Kidney capillary endothelial cell (primary cell): ENCODE measurements at regions not wholly inside any gene's neighbourhood (a gene's known extent, or its start where the extent isn't known, plus 50 kb on each side); places are given as distances from the start of the nearest gene placed in this dataset.
"Not testable (repeated sequence)": the region's sequence is repeated elsewhere in the genome, so short reads cannot be mapped to it uniquely, and the experiment has no call there.

ENCODE experiments used
- DNase-seq: peaks from one replicate; pipeline ENCODE4 v3.0.0-alpha.2; 2018; ENCODE audit warnings: low spot score

GRCh38 chr5:7094626-7095025, 301.3 kb upstream of the ADCY2 start:
- DNase-seq = no peak

- DNase-seq = no peak
Measured at GRCh38 chr5:7096294-7096693, 299.6 kb upstream of the ADCY2 start.

GRCh38 chr5:7105358-7105757, 290.6 kb upstream of the ADCY2 start:
- no peak for DNase-seq

GRCh38 chr5:7117961-7118360, 278.0 kb upstream of the ADCY2 start:
- DNase-seq = no peak

- no peak for DNase-seq
Measured at GRCh38 chr5:7131680-7132079, 264.3 kb upstream of the ADCY2 start.

- no peak for DNase-seq
Measured at GRCh38 chr5:7146886-7147285, 249.1 kb upstream of the ADCY2 start.

GRCh38 chr5:7157083-7157482, 238.9 kb upstream of the ADCY2 start:
- DNase-seq = no peak

- DNase-seq = no peak
Measured at GRCh38 chr5:7169240-7169878, 226.6 kb upstream of the ADCY2 start.

GRCh38 chr5:7170785-7171184, 225.2 kb upstream of the ADCY2 start:
- not testable (repeated sequence) for DNase-seq

- DNase-seq = no peak
Measured at GRCh38 chr5:7179364-7179763, 216.6 kb upstream of the ADCY2 start.

- DNase-seq = no peak
Measured at GRCh38 chr5:7181841-7182240, 214.1 kb upstream of the ADCY2 start.

- no peak for DNase-seq
Measured at GRCh38 chr5:7185742-7186141, 210.2 kb upstream of the ADCY2 start.

GRCh38 chr5:7186818-7187217, 209.1 kb upstream of the ADCY2 start:
- DNase-seq = no peak

- no peak for DNase-seq
Measured at GRCh38 chr5:7190712-7191250, 205.2 kb upstream of the ADCY2 start.

- DNase-seq = no peak
Measured at GRCh38 chr5:7192016-7192415, 203.9 kb upstream of the ADCY2 start.

GRCh38 chr5:7202846-7203245, 193.1 kb upstream of the ADCY2 start:
- DNase-seq = no peak

GRCh38 chr5:7207979-7208378, 188.0 kb upstream of the ADCY2 start:
- no peak for DNase-seq

- no peak for DNase-seq
Measured at GRCh38 chr5:7208938-7209337, 187.0 kb upstream of the ADCY2 start.

- DNase-seq = no peak
Measured at GRCh38 chr5:7209658-7210057, 186.3 kb upstream of the ADCY2 start.

GRCh38 chr5:7210549-7210948, 185.4 kb upstream of the ADCY2 start:
- DNase-seq = no peak

GRCh38 chr5:7213525-7213924, 182.4 kb upstream of the ADCY2 start:
- DNase-seq = no peak

- no peak for DNase-seq
Measured at GRCh38 chr5:7214906-7215416, 181.0 kb upstream of the ADCY2 start.

- DNase-seq = no peak
Measured at GRCh38 chr5:7218141-7218540, 177.8 kb upstream of the ADCY2 start.

GRCh38 chr5:7220156-7220555, 175.8 kb upstream of the ADCY2 start:
- no peak for DNase-seq
